SU-DHL-6 (cell line): ENCODE measurements at regions not wholly inside any gene's neighbourhood (a gene's known extent, or its start where the extent isn't known, plus 50 kb on each side); places are given as distances from the start of the nearest gene placed in this dataset.

Source experiments
- EZH2phosphoT487 ChIP-seq: fragments of 200-600 bp; sonication (generic), shearing (Covaris generic); conservative IDR thresholded peaks from 2 replicates; pipeline ENCODE4 v1.6.1; 2018; ENCODE audit warnings: mild to moderate bottlenecking, antibody characterized with exemption, low read length, moderate library complexity, mixed read lengths
- TF ChIP-seq, protein P1 (sequence below): fragments of 200-600 bp; sonication (generic); IDR thresholded peaks from one replicate; pipeline ENCODE4 v1.5.1; 2017; ENCODE audit warnings: antibody characterized with exemption, mild to moderate bottlenecking, low read length, moderate library complexity; ENCODE audit not compliant: insufficient read depth, poor library complexity, severe bottlenecking

GRCh38 chr14:50039120-50039517, 77.3 kb downstream of the VCPKMT start:
- TF ChIP-seq, protein P1, sequence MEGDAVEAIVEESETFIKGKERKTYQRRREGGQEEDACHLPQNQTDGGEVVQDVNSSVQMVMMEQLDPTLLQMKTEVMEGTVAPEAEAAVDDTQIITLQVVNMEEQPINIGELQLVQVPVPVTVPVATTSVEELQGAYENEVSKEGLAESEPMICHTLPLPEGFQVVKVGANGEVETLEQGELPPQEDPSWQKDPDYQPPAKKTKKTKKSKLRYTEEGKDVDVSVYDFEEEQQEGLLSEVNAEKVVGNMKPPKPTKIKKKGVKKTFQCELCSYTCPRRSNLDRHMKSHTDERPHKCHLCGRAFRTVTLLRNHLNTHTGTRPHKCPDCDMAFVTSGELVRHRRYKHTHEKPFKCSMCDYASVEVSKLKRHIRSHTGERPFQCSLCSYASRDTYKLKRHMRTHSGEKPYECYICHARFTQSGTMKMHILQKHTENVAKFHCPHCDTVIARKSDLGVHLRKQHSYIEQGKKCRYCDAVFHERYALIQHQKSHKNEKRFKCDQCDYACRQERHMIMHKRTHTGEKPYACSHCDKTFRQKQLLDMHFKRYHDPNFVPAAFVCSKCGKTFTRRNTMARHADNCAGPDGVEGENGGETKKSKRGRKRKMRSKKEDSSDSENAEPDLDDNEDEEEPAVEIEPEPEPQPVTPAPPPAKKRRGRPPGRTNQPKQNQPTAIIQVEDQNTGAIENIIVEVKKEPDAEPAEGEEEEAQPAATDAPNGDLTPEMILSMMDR = no peak
- no peak for TF ChIP-seq EZH2phosphoT487
